ENCODE measurements at regions not wholly inside any gene's neighbourhood (a gene's known extent, or its start where the extent isn't known, plus 50 kb on each side); places are given as distances from the start of the nearest gene placed in this dataset.

DNA sequence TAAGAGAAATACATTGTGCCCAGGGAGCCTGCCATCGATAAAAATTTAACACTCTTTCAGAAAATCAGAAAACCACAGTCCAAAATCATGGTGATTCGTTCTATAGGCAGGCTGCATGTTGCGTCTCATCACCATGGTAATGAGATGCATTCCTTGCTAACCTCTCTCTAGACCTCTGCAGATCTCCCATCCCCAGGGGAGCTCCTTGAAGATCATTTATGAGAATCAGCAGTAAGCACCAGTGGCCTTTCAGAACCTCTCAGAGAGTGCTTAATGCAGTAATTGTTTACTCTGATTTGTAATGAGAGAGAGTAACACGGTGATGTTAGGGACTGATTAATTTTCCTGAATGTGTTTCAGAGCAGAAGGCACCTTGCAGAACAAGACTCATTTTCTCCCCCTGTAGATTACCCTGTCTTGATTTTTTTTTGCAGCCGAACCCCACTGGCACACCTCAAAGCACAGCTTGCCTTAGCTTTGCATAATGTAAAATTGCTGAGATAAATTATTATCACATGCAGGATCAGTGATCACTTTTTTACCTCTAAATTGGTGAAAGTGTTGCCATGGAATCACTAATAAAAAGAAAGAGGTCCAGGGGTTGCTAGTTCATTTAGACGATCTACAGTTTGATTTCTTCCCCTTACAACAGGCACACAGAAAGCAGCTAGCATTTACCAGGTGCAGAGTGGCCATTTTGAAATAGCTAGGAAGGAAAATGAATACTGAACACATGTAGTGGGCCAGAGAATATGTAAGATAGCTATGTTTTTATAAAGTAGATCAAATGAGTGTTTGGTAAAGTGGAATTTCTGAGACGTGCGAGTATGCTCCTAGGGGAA lies 98.9 kb upstream of the CHL1 start:
- TF ChIP-seq, protein P1, sequence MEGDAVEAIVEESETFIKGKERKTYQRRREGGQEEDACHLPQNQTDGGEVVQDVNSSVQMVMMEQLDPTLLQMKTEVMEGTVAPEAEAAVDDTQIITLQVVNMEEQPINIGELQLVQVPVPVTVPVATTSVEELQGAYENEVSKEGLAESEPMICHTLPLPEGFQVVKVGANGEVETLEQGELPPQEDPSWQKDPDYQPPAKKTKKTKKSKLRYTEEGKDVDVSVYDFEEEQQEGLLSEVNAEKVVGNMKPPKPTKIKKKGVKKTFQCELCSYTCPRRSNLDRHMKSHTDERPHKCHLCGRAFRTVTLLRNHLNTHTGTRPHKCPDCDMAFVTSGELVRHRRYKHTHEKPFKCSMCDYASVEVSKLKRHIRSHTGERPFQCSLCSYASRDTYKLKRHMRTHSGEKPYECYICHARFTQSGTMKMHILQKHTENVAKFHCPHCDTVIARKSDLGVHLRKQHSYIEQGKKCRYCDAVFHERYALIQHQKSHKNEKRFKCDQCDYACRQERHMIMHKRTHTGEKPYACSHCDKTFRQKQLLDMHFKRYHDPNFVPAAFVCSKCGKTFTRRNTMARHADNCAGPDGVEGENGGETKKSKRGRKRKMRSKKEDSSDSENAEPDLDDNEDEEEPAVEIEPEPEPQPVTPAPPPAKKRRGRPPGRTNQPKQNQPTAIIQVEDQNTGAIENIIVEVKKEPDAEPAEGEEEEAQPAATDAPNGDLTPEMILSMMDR (IDR thresholded peaks at IDR 0.05): no peak
- no peak for TF ChIP-seq POLR2A (IDR thresholded peaks at IDR 0.05)
